ENCODE measurements at regions not wholly inside any gene's neighbourhood (a gene's known extent, or its start where the extent isn't known, plus 50 kb on each side); places are given as distances from the start of the nearest gene placed in this dataset.

- Histone ChIP-seq H3K36me3 (replicated peaks in 1 of 2; ENCODE audit: control insufficient read depth in 2 of 2, insufficient read depth in 2 of 2, low read length in 2 of 2) (no peaks in the 10 kb centered on the region), H3K27me3 (ENCODE audit: control insufficient read depth in 3 of 3, insufficient read depth in 3 of 3, low read depth in 1 of 3, low read length in 3 of 3) (no peaks in the 10 kb centered on the region), H4K8ac (ENCODE audit: low read depth, low read length) (no peak overlapping the region), H2BK120ac (ENCODE audit: low read depth, low read length) (no peak overlapping the region), H2BK15ac (ENCODE audit: low read length) (no peak overlapping the region), H3K4me3 (ENCODE audit: low read length in 2 of 2) (no peak overlapping the region), H2BK12ac (ENCODE audit: low read length) (no peak overlapping the region), H2BK5ac (ENCODE audit: low read length) (no peak overlapping the region), H3K18ac (ENCODE audit: low read length) (no peak overlapping the region), H3K23ac (ENCODE audit: low read depth, low read length, poor library complexity) (no peak overlapping the region), H2AFZ (ENCODE audit: low read length) (no peak overlapping the region), H3K14ac (ENCODE audit: low read length) (no peak overlapping the region), H3K27ac (replicated peaks; ENCODE audit: low read length) (no peak overlapping the region), H3K79me1 (ENCODE audit: low read depth, low read length) (no peaks in the 10 kb centered on the region), H4K91ac (ENCODE audit: low read depth, low read length, poor library complexity) (no peak overlapping the region), H3K9me3 (replicated peaks in 1 of 2; ENCODE audit: control insufficient read depth in 2 of 2, insufficient read depth in 1 of 2, low read depth in 1 of 2, low read length in 2 of 2) (no peaks in the 10 kb centered on the region), H2AK5ac (ENCODE audit: low read depth, low read length) (no peak overlapping the region), H3K4me2 (ENCODE audit: insufficient read depth, low read length, poor library complexity, severe bottlenecking) (no peak overlapping the region), H3K9ac (ENCODE audit: low read depth, low read length, poor library complexity) (no peak overlapping the region), H3K4me1 (ENCODE audit: control insufficient read depth in 2 of 2, insufficient read depth in 1 of 2, low read depth in 1 of 2, low read length in 2 of 2) (peaks cover 0 to 4% of the 10 kb centered on the region in 2 donors), H3K4ac (ENCODE audit: low read length) (no peak overlapping the region)
- DNase-seq (ENCODE audit: low spot score), result no peak
- no CpG with 5 or more reads among the region's 2 CpGs for WGBS, 2 donors (ENCODE audit: extremely low coverage in 2 of 2, insufficient read length in 2 of 2, insufficient replicate concordance in 1 of 2)
These were observed 449.5 kb upstream of the MKI67 start for GRCh38 chr10:128575761-128576160.

- H4K8ac ChIP-seq (ENCODE audit: low read depth, low read length), result no peak overlapping the region
- H2AFZ ChIP-seq (ENCODE audit: low read length), result no peak overlapping the region
- no peak overlapping the region for H2BK12ac ChIP-seq (ENCODE audit: low read length)
- no peak overlapping the region for H3K9ac ChIP-seq (ENCODE audit: low read depth, low read length, poor library complexity)
- no peak overlapping the region for H3K23ac ChIP-seq (ENCODE audit: low read depth, low read length, poor library complexity)
- H3K27ac ChIP-seq (replicated peaks; ENCODE audit: low read length), result no peak overlapping the region
- H3K27me3 ChIP-seq (ENCODE audit: control insufficient read depth in 3 of 3, insufficient read depth in 3 of 3, low read depth in 1 of 3, low read length in 3 of 3), result no peaks in the 10 kb centered on the region
- peaks cover 0 to 4% of the 10 kb centered on the region in 2 donors for H3K4me1 ChIP-seq (ENCODE audit: control insufficient read depth in 2 of 2, insufficient read depth in 1 of 2, low read depth in 1 of 2, low read length in 2 of 2)
- H3K4ac ChIP-seq (ENCODE audit: low read length), result no peak overlapping the region
- no peaks in the 10 kb centered on the region for H3K79me1 ChIP-seq (ENCODE audit: low read depth, low read length)
- H3K9me3 ChIP-seq (replicated peaks in 1 of 2; ENCODE audit: control insufficient read depth in 2 of 2, insufficient read depth in 1 of 2, low read depth in 1 of 2, low read length in 2 of 2), result no peaks in the 10 kb centered on the region
- H4K91ac ChIP-seq (ENCODE audit: low read depth, low read length, poor library complexity), result no peak overlapping the region
- whole genome bisulfite sequencing, 2 donors (ENCODE audit: extremely low coverage in 2 of 2, insufficient read length in 2 of 2, insufficient replicate concordance in 1 of 2), result no CpG with 5 or more reads among the region's 11 CpGs
- no peak overlapping the region for H3K4me2 ChIP-seq (ENCODE audit: insufficient read depth, low read length, poor library complexity, severe bottlenecking)
- no peak overlapping the region for H3K4me3 ChIP-seq (ENCODE audit: low read length in 2 of 2)
- H2AK5ac ChIP-seq (ENCODE audit: low read depth, low read length), result no peak overlapping the region
- DNase-seq (ENCODE audit: low spot score), result no peak
- no peak overlapping the region for H2BK120ac ChIP-seq (ENCODE audit: low read depth, low read length)
- peak overlapping the region; percentile 23 for H3K18ac ChIP-seq (ENCODE audit: low read length)
- H2BK5ac ChIP-seq (ENCODE audit: low read length), result no peak overlapping the region
- no peak overlapping the region for H2BK15ac ChIP-seq (ENCODE audit: low read length)
- no peaks in the 10 kb centered on the region for H3K36me3 ChIP-seq (replicated peaks in 1 of 2; ENCODE audit: control insufficient read depth in 2 of 2, insufficient read depth in 2 of 2, low read length in 2 of 2)
- H3K14ac ChIP-seq (ENCODE audit: low read length), result no peak overlapping the region
These were observed 450.1 kb upstream of the MKI67 start for GRCh38 chr10:128576336-128576735.

GRCh38 chr10:128576943-128577670 is 450.9 kb upstream of the MKI67 start:
- H2AK5ac ChIP-seq (ENCODE audit: low read depth, low read length), result no peak overlapping the region
- no peak overlapping the region for H4K8ac ChIP-seq (ENCODE audit: low read depth, low read length)
- DNase-seq (ENCODE audit: low spot score), result no peak
- no peak overlapping the region for H2BK12ac ChIP-seq (ENCODE audit: low read length)
- H2BK15ac ChIP-seq (ENCODE audit: low read length), result no peak overlapping the region
- no peaks in the 10 kb centered on the region for H3K79me1 ChIP-seq (ENCODE audit: low read depth, low read length)
- H3K36me3 ChIP-seq (replicated peaks in 1 of 2; ENCODE audit: control insufficient read depth in 2 of 2, insufficient read depth in 2 of 2, low read length in 2 of 2), result no peaks in the 10 kb centered on the region
- no peak overlapping the region for H3K27ac ChIP-seq (replicated peaks; ENCODE audit: low read length)
- no peak overlapping the region for H2BK120ac ChIP-seq (ENCODE audit: low read depth, low read length)
- no peaks in the 10 kb centered on the region for H3K9me3 ChIP-seq (replicated peaks in 1 of 2; ENCODE audit: control insufficient read depth in 2 of 2, insufficient read depth in 1 of 2, low read depth in 1 of 2, low read length in 2 of 2)
- no peak overlapping the region for H3K4me2 ChIP-seq (ENCODE audit: insufficient read depth, low read length, poor library complexity, severe bottlenecking)
- no peak overlapping the region for H3K23ac ChIP-seq (ENCODE audit: low read depth, low read length, poor library complexity)
- H4K91ac ChIP-seq (ENCODE audit: low read depth, low read length, poor library complexity), result no peak overlapping the region
- H3K4ac ChIP-seq (ENCODE audit: low read length), result no peak overlapping the region
- no peak overlapping the region for H3K18ac ChIP-seq (ENCODE audit: low read length)
- no peak overlapping the region for H3K14ac ChIP-seq (ENCODE audit: low read length)
- H3K27me3 ChIP-seq (ENCODE audit: control insufficient read depth in 3 of 3, insufficient read depth in 3 of 3, low read depth in 1 of 3, low read length in 3 of 3), result no peaks in the 10 kb centered on the region
- H3K9ac ChIP-seq (ENCODE audit: low read depth, low read length, poor library complexity), result no peak overlapping the region
- WGBS, 2 donors (ENCODE audit: extremely low coverage in 2 of 2, insufficient read length in 2 of 2, insufficient replicate concordance in 1 of 2), result no CpG with 5 or more reads among the region's 11 CpGs
- no peak overlapping the region for H2AFZ ChIP-seq (ENCODE audit: low read length)
- H3K4me3 ChIP-seq (ENCODE audit: low read length in 2 of 2), result no peak overlapping the region
- H3K4me1 ChIP-seq (ENCODE audit: control insufficient read depth in 2 of 2, insufficient read depth in 1 of 2, low read depth in 1 of 2, low read length in 2 of 2), result peaks cover 0 to 4% of the 10 kb centered on the region in 2 donors
- H2BK5ac ChIP-seq (ENCODE audit: low read length), result no peak overlapping the region

GRCh38 chr10:128577958-128578750 is 451.9 kb upstream of the MKI67 start:
- no peaks in the 10 kb centered on the region for H3K36me3 ChIP-seq (replicated peaks in 1 of 2; ENCODE audit: control insufficient read depth in 2 of 2, insufficient read depth in 2 of 2, low read length in 2 of 2)
- no peak overlapping the region for H3K4ac ChIP-seq (ENCODE audit: low read length)
- H3K9me3 ChIP-seq (replicated peaks in 1 of 2; ENCODE audit: control insufficient read depth in 2 of 2, insufficient read depth in 1 of 2, low read depth in 1 of 2, low read length in 2 of 2), result no peaks in the 10 kb centered on the region
- H2BK12ac ChIP-seq (ENCODE audit: low read length), result no peak overlapping the region
- no peak overlapping the region for H4K91ac ChIP-seq (ENCODE audit: low read depth, low read length, poor library complexity)
- H3K27me3 ChIP-seq (ENCODE audit: control insufficient read depth in 3 of 3, insufficient read depth in 3 of 3, low read depth in 1 of 3, low read length in 3 of 3), result no peaks in the 10 kb centered on the region
- no peak overlapping the region for H2BK15ac ChIP-seq (ENCODE audit: low read length)
- no peak overlapping the region for H3K23ac ChIP-seq (ENCODE audit: low read depth, low read length, poor library complexity)
- no peaks in the 10 kb centered on the region for H3K79me1 ChIP-seq (ENCODE audit: low read depth, low read length)
- H3K27ac ChIP-seq (replicated peaks; ENCODE audit: low read length), result no peak overlapping the region
- no peak overlapping the region for H4K8ac ChIP-seq (ENCODE audit: low read depth, low read length)
- H3K4me3 ChIP-seq (ENCODE audit: low read length in 2 of 2), result no peak overlapping the region
- no peak overlapping the region for H3K18ac ChIP-seq (ENCODE audit: low read length)
- H3K14ac ChIP-seq (ENCODE audit: low read length), result no peak overlapping the region
- DNase-seq (ENCODE audit: low spot score), result no peak
- H3K4me1 ChIP-seq (ENCODE audit: control insufficient read depth in 2 of 2, insufficient read depth in 1 of 2, low read depth in 1 of 2, low read length in 2 of 2), result peaks cover 0 to 4% of the 10 kb centered on the region in 2 donors
- H2AFZ ChIP-seq (ENCODE audit: low read length), result no peak overlapping the region
- no peak overlapping the region for H2AK5ac ChIP-seq (ENCODE audit: low read depth, low read length)
- H2BK5ac ChIP-seq (ENCODE audit: low read length), result no peak overlapping the region
- H2BK120ac ChIP-seq (ENCODE audit: low read depth, low read length), result no peak overlapping the region
- H3K9ac ChIP-seq (ENCODE audit: low read depth, low read length, poor library complexity), result no peak overlapping the region
- no peak overlapping the region for H3K4me2 ChIP-seq (ENCODE audit: insufficient read depth, low read length, poor library complexity, severe bottlenecking)
- no CpG with 5 or more reads among the region's 13 CpGs for WGBS, 2 donors (ENCODE audit: extremely low coverage in 2 of 2, insufficient read length in 2 of 2, insufficient replicate concordance in 1 of 2)

All from neuronal stem cell (in vitro differentiated cells).